NCI-H187 treated with DMSO at 0.1 percent for 48 hours (cell line): ENCODE measurements at regions not wholly inside any gene's neighbourhood (a gene's known extent, or its start where the extent isn't known, plus 50 kb on each side); places are given as distances from the start of the nearest gene placed in this dataset.

Source experiments
- DNase-seq: peaks from one replicate; lab custom pipeline; 2025; lab: John Stamatoyannopoulos, UW

DNA sequence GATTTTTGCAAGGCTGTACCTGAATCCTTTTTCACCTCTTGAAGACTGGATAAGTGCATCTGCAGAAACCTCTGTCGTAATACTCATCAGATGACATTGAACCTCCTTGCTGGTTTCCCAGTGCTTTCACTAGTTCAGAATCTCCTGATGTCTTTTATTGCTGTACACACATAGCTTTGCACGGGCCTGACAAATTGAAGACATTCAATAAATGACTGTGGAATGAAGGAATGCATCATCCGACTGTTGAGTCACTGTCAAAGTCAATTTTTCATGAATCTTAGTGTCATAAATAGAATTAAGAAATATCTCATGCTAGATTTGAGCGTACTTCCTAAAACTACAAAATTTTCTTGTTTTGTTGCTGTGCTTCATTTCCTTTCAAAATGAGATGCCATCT lies 598.2 kb upstream of the MAP3K7 start:
- no peak for DNase-seq

- DNase-seq = no peak
Observed at GRCh38 chr6:91181416-91181815, 594.5 kb upstream of the MAP3K7 start.

- DNase-seq = no peak
Observed at GRCh38 chr6:91173651-91174050, 586.8 kb upstream of the MAP3K7 start.

DNA sequence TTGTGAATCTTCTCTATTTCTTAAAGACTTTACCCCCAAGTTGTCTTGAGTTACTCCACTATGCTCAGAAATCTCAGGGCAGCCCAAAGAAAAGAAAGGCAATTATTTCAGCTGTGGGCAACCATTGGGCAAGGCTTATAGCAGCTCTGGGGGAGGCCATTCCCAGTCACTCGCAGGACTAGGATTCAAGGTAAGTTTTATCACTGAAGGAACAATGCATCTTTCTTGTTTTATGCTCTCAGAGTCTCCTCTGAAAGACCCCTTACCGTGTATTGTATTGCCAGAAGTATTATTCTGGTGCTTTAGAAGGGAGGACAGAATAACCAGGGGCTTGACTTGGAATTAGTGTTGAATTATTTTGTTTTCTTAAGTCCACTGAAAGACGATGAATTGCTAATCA lies 586.3 kb upstream of the MAP3K7 start:
- DNase-seq = no peak

GRCh38 chr6:91171754-91172462 lies 585.0 kb upstream of the MAP3K7 start:
- DNase-seq = no peak

DNA sequence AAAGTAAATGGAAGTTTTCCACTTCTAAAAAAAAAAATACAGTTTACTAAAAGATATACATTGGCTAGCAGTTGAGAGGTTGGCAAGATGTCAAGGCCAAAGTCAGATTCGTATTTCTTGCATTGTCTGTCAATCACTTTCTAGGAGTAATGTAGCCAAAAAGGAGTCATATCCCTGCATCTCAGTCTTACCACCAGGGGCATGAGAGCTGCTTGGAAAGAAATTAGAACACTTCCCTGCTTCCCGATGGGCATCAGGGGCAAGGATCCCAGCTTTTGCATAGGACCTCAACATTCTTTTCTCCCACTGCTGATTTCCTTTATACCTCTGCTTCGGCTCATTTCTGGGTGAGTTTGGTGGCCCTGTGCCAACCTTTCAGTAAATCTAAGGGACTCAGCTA lies 581.0 kb upstream of the MAP3K7 start:
- no peak for DNase-seq

DNA sequence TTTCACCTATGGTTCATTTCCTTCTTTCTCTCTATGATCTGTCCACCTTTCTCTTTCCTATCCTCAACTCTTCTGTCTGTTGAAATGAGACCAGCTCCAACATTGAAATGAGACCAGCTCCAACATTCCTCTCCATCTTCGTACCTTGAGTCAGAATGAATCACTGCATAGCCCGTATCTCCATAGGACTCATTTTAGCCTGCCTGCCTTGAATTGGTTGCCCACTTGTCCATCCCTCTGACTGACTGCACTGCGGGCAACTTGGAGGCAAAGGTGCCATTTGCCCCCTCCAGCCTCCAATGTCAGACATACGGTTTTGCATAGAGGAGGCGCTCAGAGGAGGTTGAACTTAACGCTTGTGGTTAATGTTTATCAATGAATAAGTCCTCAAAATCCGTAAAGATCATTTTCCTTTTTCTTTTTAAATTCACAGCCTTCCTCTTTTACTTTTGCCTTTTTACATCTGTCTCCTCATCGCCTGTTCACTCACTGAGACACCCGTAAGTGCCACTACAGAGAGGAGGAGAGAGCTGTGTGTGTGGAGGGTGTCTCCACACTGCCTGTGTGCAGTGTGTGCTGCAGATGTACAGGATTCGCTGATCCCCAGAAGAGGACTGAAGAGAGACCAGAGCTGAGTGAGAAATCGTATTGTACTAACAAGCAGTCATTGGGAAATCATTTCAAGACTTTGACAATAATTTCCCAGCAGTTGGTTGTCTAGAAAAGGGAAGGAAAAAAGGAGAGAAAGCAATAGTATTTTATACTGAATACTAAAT lies 579.6 kb upstream of the MAP3K7 start:
- no peak for DNase-seq

- DNase-seq = no peak
Observed at GRCh38 chr6:91164105-91164504, 577.2 kb upstream of the MAP3K7 start.

DNA sequence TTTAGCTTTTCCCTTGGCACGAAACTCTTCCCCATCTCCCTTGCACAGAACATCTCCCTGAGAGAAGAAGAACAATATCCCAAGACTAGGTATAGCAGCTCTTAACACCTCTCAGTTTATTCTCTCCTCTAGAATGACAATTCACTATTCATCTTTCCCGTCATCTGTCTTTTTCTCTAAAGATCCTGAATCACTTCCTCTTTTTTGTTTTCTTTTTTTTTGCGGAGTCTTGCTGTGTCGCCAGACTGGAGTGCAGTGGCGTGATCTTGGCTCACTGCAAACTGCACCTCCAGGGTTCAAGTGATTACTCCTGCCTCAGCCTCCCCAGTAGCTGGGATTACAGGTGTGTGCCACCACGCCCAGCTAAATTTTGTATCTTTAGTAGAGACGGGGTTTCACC lies 574.4 kb upstream of the MAP3K7 start:
- no peak for DNase-seq

DNA sequence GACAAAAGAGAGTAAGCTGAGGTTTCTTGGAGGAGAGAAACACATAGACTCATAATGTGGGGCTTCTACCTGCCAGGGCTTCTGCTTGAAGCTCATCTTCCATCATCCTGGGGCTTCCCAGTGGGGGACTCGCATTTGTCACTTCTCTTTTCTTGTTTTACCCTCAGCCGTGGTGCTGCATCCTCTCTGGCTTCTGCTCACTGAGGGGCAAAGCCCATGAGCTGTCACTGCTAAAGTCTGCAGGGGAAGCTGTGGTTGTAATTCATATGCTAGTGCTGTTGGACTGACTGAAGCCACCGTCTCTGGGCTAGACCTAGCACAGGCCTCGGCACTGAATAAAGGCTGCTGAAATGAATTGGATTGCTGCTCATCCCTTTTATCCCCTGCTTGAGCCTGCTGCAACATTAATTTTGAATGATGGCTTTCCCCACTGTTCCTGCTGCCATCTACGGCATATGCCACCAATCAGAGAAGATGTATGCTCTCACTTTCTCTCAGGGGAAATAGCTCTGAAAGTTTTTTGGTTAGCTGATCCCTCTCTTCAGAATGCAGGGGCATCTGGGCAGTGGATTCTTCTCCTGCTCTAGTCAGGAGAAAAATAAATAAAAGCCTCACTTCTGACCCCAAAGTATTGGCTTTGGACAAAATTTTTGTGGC lies 568.4 kb upstream of the MAP3K7 start:
- no peak for DNase-seq

- no peak for DNase-seq
Observed at GRCh38 chr6:91152824-91153223, 566.0 kb upstream of the MAP3K7 start.

- no peak for DNase-seq
Observed at GRCh38 chr6:91149956-91150705, 563.3 kb upstream of the MAP3K7 start.

GRCh38 chr6:91149246-91149955 lies 562.5 kb upstream of the MAP3K7 start:
- no peak for DNase-seq

DNA sequence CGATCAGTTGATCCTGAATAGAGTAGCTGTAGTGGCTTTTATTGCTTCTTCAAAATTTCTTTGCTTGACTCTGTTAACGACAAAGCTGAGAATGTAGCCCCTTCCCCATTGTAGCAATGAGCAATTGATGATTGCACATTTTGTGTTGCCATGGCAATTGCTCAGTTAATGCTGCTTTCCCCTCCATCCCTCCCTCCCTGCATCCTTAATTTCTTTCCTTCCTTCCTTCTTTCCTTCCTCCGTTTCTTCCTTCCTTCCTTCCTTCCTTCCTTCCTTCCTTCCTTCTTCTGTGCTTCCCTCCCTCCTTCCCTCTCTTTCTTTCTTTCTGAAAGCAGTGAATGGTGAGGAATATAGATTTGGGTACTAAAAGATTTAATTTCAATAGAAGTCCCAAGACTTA lies 557.3 kb upstream of the MAP3K7 start:
- DNase-seq = no peak

GRCh38 chr6:91142154-91142553 lies 555.3 kb upstream of the MAP3K7 start:
- DNase-seq = no peak

GRCh38 chr6:91141346-91141745 lies 554.5 kb upstream of the MAP3K7 start:
- DNase-seq = no peak

- DNase-seq = no peak
Observed at GRCh38 chr6:91140449-91140848, 553.6 kb upstream of the MAP3K7 start.

DNA sequence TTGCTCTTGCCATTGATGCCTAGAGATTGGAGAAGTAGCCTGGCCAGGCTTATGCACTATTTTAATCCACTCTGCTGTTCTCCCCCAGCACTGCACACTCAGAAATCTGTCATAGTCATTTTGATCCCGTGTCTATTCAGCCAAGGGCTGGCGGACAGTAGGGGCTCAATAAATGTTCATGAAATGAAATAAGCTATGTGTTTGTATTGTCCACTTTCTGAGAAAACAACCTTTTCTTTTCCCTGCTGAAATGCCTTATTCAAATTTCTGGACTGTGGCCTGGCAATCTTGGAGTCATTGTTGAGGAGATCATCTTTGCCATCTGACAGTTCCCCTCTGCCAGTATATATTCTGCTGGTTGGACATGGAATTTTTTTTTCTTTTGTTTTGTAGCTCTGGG lies 550.4 kb upstream of the MAP3K7 start:
- no peak for DNase-seq

GRCh38 chr6:91135406-91136103 lies 548.7 kb upstream of the MAP3K7 start:
- DNase-seq = no peak

DNA sequence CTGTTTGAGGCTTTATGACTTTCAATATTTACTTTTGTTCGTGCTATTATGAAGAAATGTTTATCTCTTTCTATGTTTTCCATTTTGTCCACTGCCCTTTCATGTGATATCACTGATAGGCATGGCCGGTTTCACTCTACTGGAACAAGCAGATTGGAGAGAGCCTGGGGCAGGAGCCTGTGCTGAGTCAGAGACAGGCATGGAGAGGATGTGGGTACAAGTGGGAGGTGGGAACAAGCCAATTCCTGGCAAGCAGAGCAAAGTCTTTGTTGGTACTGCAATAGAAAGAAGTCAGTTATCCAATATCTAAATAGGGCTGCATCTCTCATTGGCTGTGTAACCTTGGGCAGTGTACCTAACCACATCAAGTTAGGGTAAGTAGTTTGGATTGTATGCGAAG lies 545.6 kb upstream of the MAP3K7 start:
- DNase-seq = no peak

GRCh38 chr6:91130126-91130525 lies 543.3 kb upstream of the MAP3K7 start:
- no peak for DNase-seq
